ENCODE measurements at regions not wholly inside any gene's neighbourhood (a gene's known extent, or its start where the extent isn't known, plus 50 kb on each side); places are given as distances from the start of the nearest gene placed in this dataset.

- Histone ChIP-seq H3K9me3 (ENCODE audit: control insufficient read depth, low read depth, low read length) (no peaks in the 10 kb centered on the region), H3K27me3 (ENCODE audit: control insufficient read depth, extremely low read depth, insufficient read depth, low read length) (no peaks in the 10 kb centered on the region), H2AFZ (ENCODE audit: control insufficient read depth, low read length) (peak overlapping the region; percentile 55), H3K36me3 (ENCODE audit: control insufficient read depth in 2 of 2, extremely low read depth in 1 of 2, insufficient read depth in 2 of 2, low read length in 2 of 2) (no peaks in the 10 kb centered on the region), H3K9me1 (ENCODE audit: control insufficient read depth, extremely low read depth, insufficient read depth, low read length) (no peaks in the 10 kb centered on the region), H3K9ac (ENCODE audit: control insufficient read depth, extremely low read depth, insufficient read depth, low read length) (no peak overlapping the region), H4K20me1 (ENCODE audit: control insufficient read depth, extremely low read depth, insufficient read depth, low read length) (no peaks in the 10 kb centered on the region), H3K79me2 (ENCODE audit: control insufficient read depth, insufficient read depth, low read length) (no peaks in the 10 kb centered on the region), H3K27ac (ENCODE audit: control insufficient read depth, insufficient read depth, low read length) (peak overlapping the region; percentile 91), H3K4me2 (ENCODE audit: control insufficient read depth, extremely low read depth, insufficient read depth, low read depth, low read length) (no peak overlapping the region), H3K4me1 (ENCODE audit: control insufficient read depth, extremely low read depth, insufficient read depth, low read length) (peaks cover 69% of the 10 kb centered on the region), H3K4me3 (ENCODE audit: control insufficient read depth in 2 of 3, extremely low read depth in 1 of 3, insufficient read depth in 2 of 3, low read depth in 1 of 3, low read length in 3 of 3) (no peak overlapping the region)
- TF ChIP-seq EZH2 (IDR thresholded peaks at IDR 0.05; ENCODE audit: low read length) (no peak), CTCF (optimal IDR thresholded peaks at IDR 0.05 in 1 of 3, IDR thresholded peaks at IDR 0.05 in 1 of 3, conservative IDR thresholded peaks at IDR 0.05 in 1 of 3; ENCODE audit: extremely low read depth in 1 of 3, insufficient read depth in 2 of 3, low read length in 3 of 3) (no peak)
- FAIRE-seq (peak; percentile 43), DNase-seq (ENCODE audit: low read depth, low spot score) (no peak)
- dilution Hi-C loops (cut with MboI; ENCODE audit: extremely low pct_ligation_motif_present, low sequenced_read_pairs) = no loop called here
Measured at GRCh38 chr13:44760434-44760833, 184.3 kb upstream of the TSC22D1 start.

- peak overlapping the region; percentile 84 for H3K4me2 ChIP-seq (ENCODE audit: control insufficient read depth, extremely low read depth, insufficient read depth, low read depth, low read length)
- dilution Hi-C loops (cut with MboI; ENCODE audit: extremely low pct_ligation_motif_present, low sequenced_read_pairs) = no loop called here
- H3K27me3 ChIP-seq (ENCODE audit: control insufficient read depth, extremely low read depth, insufficient read depth, low read length) = no peaks in the 10 kb centered on the region
- peak overlapping the region in 2 of 3 experiments; percentile 29 to 43 for H3K4me3 ChIP-seq (ENCODE audit: control insufficient read depth in 2 of 3, extremely low read depth in 1 of 3, insufficient read depth in 2 of 3, low read depth in 1 of 3, low read length in 3 of 3)
- H3K9me3 ChIP-seq (ENCODE audit: control insufficient read depth, low read depth, low read length) = no peaks in the 10 kb centered on the region
- H3K9me1 ChIP-seq (ENCODE audit: control insufficient read depth, extremely low read depth, insufficient read depth, low read length) = no peaks in the 10 kb centered on the region
- H3K79me2 ChIP-seq (ENCODE audit: control insufficient read depth, insufficient read depth, low read length) = no peaks in the 10 kb centered on the region
- H3K36me3 ChIP-seq (ENCODE audit: control insufficient read depth in 2 of 2, extremely low read depth in 1 of 2, insufficient read depth in 2 of 2, low read length in 2 of 2) = no peaks in the 10 kb centered on the region
- peak overlapping the region; percentile 70 for H3K9ac ChIP-seq (ENCODE audit: control insufficient read depth, extremely low read depth, insufficient read depth, low read length)
- peaks cover 68% of the 10 kb centered on the region for H3K4me1 ChIP-seq (ENCODE audit: control insufficient read depth, extremely low read depth, insufficient read depth, low read length)
- peak overlapping the region; percentile 91 for H3K27ac ChIP-seq (ENCODE audit: control insufficient read depth, insufficient read depth, low read length)
- H4K20me1 ChIP-seq (ENCODE audit: control insufficient read depth, extremely low read depth, insufficient read depth, low read length) = no peaks in the 10 kb centered on the region
- DNase-seq (ENCODE audit: low read depth, low spot score) (no peak), FAIRE-seq (peak; percentile 5)
- no peak for TF ChIP-seq EZH2 (IDR thresholded peaks at IDR 0.05; ENCODE audit: low read length)
- TF ChIP-seq CTCF (optimal IDR thresholded peaks at IDR 0.05 in 1 of 3, IDR thresholded peaks at IDR 0.05 in 1 of 3, conservative IDR thresholded peaks at IDR 0.05 in 1 of 3; ENCODE audit: extremely low read depth in 1 of 3, insufficient read depth in 2 of 3, low read length in 3 of 3) = no peak
- peak overlapping the region; percentile 80 for H2AFZ ChIP-seq (ENCODE audit: control insufficient read depth, low read length)
Measured at GRCh38 chr13:44759384-44760360, 183.5 kb upstream of the TSC22D1 start.

All from keratinocyte (primary cell).